Gastroesophageal sphincter (tissue), 4 donors: ENCODE measurements at regions not wholly inside any gene's neighbourhood (a gene's known extent, or its start where the extent isn't known, plus 50 kb on each side); places are given as distances from the start of the nearest gene placed in this dataset.

Source experiments
- ATAC-seq: fragments of 150-250 bp; one replicate; pipeline ENCODE4 v1.9.1; 2016; ENCODE audit warnings: mild to moderate bottlenecking, moderate library complexity
- H3K27ac ChIP-seq, 4 donors: fragments of 200-600 bp; sonication (generic) in 3 of 4; 1 replicate in 3 of 4; 2 replicates in 1 of 4; pipeline ENCODE4 v1.5.1; 2016 to 2019
- H3K27me3 ChIP-seq: fragments of 200-600 bp; sonication (generic); one replicate; pipeline ENCODE4 v1.5.1; 2019
- H3K36me3 ChIP-seq, 2 donors: fragments of 200-600 bp; sonication (generic); one replicate each; pipeline ENCODE4 v1.5.1; 2019; ENCODE audit warnings: control low read depth in 1 of 2
- H3K4me1 ChIP-seq, 3 donors: fragments of 200-600 bp; sonication (generic); 1 replicate in 2 of 3; 2 replicates in 1 of 3; pipeline ENCODE4 v1.5.1; 2016 to 2019; ENCODE audit warnings: control low read depth in 2 of 3
- H3K4me3 ChIP-seq, 2 donors: fragments of 200-600 bp; sonication (generic); one replicate each; pipeline ENCODE4 v1.5.1; 2019; ENCODE audit warnings: mild to moderate bottlenecking in 1 of 2, moderate library complexity in 1 of 2
- H3K9me3 ChIP-seq, 3 donors: fragments of 200-600 bp; sonication (generic); one replicate each; pipeline ENCODE4 v1.5.1; 2017 to 2019; ENCODE audit warnings: control low read depth in 2 of 3
- CTCF ChIP-seq, 4 experiments: fragments of 200-600 bp in 2 of 4; fragments of 450-650 bp in 2 of 4; sonication (generic) in 1 of 4; IDR thresholded peaks; one replicate each; pipeline ENCODE4 v1.5.1; 2017 to 2019; ENCODE audit warnings: antibody characterized with exemption in 4 of 4, mild to moderate bottlenecking in 2 of 4, moderate library complexity in 2 of 4
- EP300 ChIP-seq: sonication (generic); formaldehyde crosslinking; IDR thresholded peaks from one replicate; pipeline ENCODE4 v1.6.1; 2017; ENCODE audit warnings: antibody characterized with exemption, mild to moderate bottlenecking
- POLR2A ChIP-seq, 2 donors: fragments of 450-650 bp; IDR thresholded peaks; one replicate each; pipeline ENCODE4 v1.6.1; 2017; ENCODE audit warnings: antibody characterized with exemption in 2 of 2, mild to moderate bottlenecking in 2 of 2, moderate library complexity in 1 of 2
- POLR2AphosphoS5 ChIP-seq: sonication (generic); formaldehyde crosslinking; IDR thresholded peaks from one replicate; pipeline ENCODE4 v1.6.1; 2017; ENCODE audit warnings: antibody characterized with exemption
- WGBS, 2 donors: methylation state at CpG; one replicate each; pipeline ENCODE4 v1.1.5; 2018; ENCODE audit warnings: low coverage in 1 of 2; 5-methylcytosine and 5-hydroxymethylcytosine counted together

GRCh38 chr20:6693178-6693807 lies 74.2 kb upstream of the BMP2 start:
- Histone ChIP-seq H3K4me1 (no peaks in the 10 kb centered on the region), H3K36me3 (no peaks in the 10 kb centered on the region), H3K4me3 (no peak overlapping the region), H3K27me3 (no peaks in the 10 kb centered on the region), H3K9me3 (no peaks in the 10 kb centered on the region), H3K27ac (no peak overlapping the region)
- no peak for ATAC-seq
- 55 to 93% methylated on average over 5 to 7 of the region's 7 CpGs for WGBS, 2 donors
- no peak for TF ChIP-seq EP300
- TF ChIP-seq CTCF (IDR thresholded peaks at IDR 0.05), result no peak
- TF ChIP-seq POLR2AphosphoS5, result no peak
- TF ChIP-seq POLR2A (IDR thresholded peaks at IDR 0.05), result no peak

- no peaks in the 10 kb centered on the region for H3K4me1 ChIP-seq
- no peak overlapping the region for H3K4me3 ChIP-seq
- no peak overlapping the region for H3K27ac ChIP-seq
- ATAC-seq, result no peak
- 25 to 38% methylated on average over 7 to 10 of the region's 10 CpGs for WGBS, 2 donors
- H3K9me3 ChIP-seq, result no peaks in the 10 kb centered on the region
- H3K27me3 ChIP-seq, result no peaks in the 10 kb centered on the region
- TF ChIP-seq CTCF (IDR thresholded peaks at IDR 0.05) (no peak), POLR2AphosphoS5 (no peak), POLR2A (IDR thresholded peaks at IDR 0.05) (no peak), EP300 (no peak)
- no peaks in the 10 kb centered on the region for H3K36me3 ChIP-seq
Observed at GRCh38 chr20:6692566-6693173, 74.8 kb upstream of the BMP2 start.

DNA sequence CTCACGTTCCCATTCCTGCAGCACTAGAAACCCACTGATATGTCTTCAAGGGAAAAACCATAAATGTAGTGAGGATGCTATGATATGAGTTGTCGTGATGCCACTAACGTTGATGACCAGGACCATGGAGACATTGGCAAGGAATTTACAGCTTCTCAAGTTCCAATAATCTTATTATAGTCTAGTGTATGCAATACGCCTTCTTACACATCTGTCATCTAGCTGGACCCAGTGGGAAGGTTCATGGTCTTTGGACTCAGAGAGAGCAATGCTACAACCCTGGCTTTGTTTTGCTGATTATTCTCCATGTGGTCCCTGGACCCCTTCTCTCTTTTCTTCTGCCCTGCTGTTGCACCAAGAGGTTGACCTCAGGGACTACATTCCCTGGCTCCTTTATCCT lies 76.0 kb upstream of the BMP2 start:
- no peaks in the 10 kb centered on the region for H3K4me1 ChIP-seq
- H3K36me3 ChIP-seq, result no peaks in the 10 kb centered on the region
- no peak for ATAC-seq
- H3K9me3 ChIP-seq, result no peaks in the 10 kb centered on the region
- no peak overlapping the region for H3K4me3 ChIP-seq
- no peak overlapping the region for H3K27ac ChIP-seq
- no peak for TF ChIP-seq POLR2A (IDR thresholded peaks at IDR 0.05)
- TF ChIP-seq CTCF (IDR thresholded peaks at IDR 0.05), result no peak
- no peak for TF ChIP-seq EP300
- TF ChIP-seq POLR2AphosphoS5, result no peak
- WGBS, 2 donors, result 68 to 100% methylated on average over 4 of the region's 4 CpGs
- H3K27me3 ChIP-seq, result no peaks in the 10 kb centered on the region

DNA sequence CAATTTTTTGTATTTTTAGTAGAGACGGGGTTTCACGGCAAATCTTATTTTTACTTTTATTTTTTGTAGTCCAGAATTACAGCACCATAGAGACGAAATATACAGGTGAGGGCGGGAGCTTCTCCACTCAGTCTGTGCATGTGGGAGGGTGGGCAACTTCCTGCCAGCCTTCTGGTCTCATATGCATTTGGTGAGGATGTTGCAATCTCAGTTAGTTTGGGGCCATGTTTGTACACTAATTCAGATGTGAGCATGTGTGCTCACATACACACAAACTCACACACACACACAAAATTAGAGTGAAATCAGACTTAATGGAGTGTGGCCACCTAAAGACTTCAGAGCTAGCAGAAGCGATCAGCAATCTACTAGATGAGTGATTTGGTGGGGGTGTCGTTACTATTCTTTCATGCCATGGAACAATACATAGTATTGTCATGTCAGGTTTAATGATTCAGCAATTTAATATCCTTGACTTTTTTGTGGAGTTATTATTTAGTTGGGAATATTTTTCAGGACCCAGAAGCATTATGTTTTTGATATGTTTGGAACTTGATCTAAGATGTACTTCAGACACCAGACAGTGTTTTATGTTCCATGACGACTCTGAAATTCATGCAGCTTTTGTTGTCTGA lies 78.0 kb upstream of the BMP2 start:
- 70 to 95% methylated on average over 4 to 7 of the region's 7 CpGs for WGBS, 2 donors
- Histone ChIP-seq H3K27me3 (no peaks in the 10 kb centered on the region), H3K9me3 (no peaks in the 10 kb centered on the region), H3K4me3 (no peak overlapping the region), H3K27ac (no peak overlapping the region), H3K4me1 (no peaks in the 10 kb centered on the region), H3K36me3 (no peaks in the 10 kb centered on the region)
- ATAC-seq, result no peak
- TF ChIP-seq POLR2AphosphoS5, result no peak
- TF ChIP-seq EP300, result no peak
- TF ChIP-seq CTCF (IDR thresholded peaks at IDR 0.05), result no peak
- no peak for TF ChIP-seq POLR2A (IDR thresholded peaks at IDR 0.05)

DNA sequence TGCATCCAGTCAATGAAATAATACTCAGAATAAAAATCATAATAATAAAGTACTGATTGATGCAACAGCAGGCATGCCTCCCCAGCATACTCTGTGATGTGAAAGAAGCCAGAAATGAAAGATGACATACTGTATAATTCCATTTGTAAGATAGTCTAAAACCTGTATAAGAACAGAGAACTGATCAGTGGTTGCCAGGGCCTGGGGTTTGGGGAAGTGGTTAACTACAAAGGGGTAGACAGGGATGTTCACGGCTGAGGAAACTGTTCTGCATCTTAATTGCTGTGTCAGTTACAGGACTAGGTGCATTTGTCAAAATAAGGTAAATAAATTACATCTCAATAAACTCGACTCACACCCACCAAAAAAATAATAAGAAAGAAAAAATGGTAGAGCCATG lies 81.3 kb upstream of the BMP2 start:
- Histone ChIP-seq H3K4me3 (no peak overlapping the region), H3K36me3 (no peaks in the 10 kb centered on the region), H3K27me3 (peaks cover 3% of the 10 kb centered on the region), H3K4me1 (no peaks in the 10 kb centered on the region), H3K27ac (no peak overlapping the region), H3K9me3 (no peaks in the 10 kb centered on the region)
- ATAC-seq, result no peak
- no peak for TF ChIP-seq CTCF (IDR thresholded peaks at IDR 0.05)
- TF ChIP-seq EP300, result no peak
- TF ChIP-seq POLR2A (IDR thresholded peaks at IDR 0.05), result no peak
- no peak for TF ChIP-seq POLR2AphosphoS5
- 43 to 51% methylated on average over 1 to 2 of the region's 2 CpGs for WGBS, 2 donors
